ENCODE measurements at regions not wholly inside any gene's neighbourhood (a gene's known extent, or its start where the extent isn't known, plus 50 kb on each side); places are given as distances from the start of the nearest gene placed in this dataset.

- DNase-seq, result no peak
Measured at GRCh38 chr4:11746734-11747133, 318.0 kb upstream of the HS3ST1 start.

- DNase-seq, result no peak
Measured at GRCh38 chr4:11743976-11744375, 315.3 kb upstream of the HS3ST1 start.

- DNase-seq, result no peak
Measured at GRCh38 chr4:11743236-11743635, 314.5 kb upstream of the HS3ST1 start.

GRCh38 chr4:11741190-11741652 is 312.5 kb upstream of the HS3ST1 start:
- no peak for DNase-seq

- DNase-seq, result no peak
Measured at GRCh38 chr4:11739992-11740391, 311.3 kb upstream of the HS3ST1 start.

- no peak for DNase-seq
Measured at GRCh38 chr4:11736978-11737377, 308.3 kb upstream of the HS3ST1 start.

GRCh38 chr4:11735651-11736050 is 307.0 kb upstream of the HS3ST1 start:
- DNase-seq, result no peak

GRCh38 chr4:11732155-11732554 is 303.5 kb upstream of the HS3ST1 start:
- no peak for DNase-seq

- DNase-seq, result no peak
Measured at GRCh38 chr4:11730545-11730944, 301.9 kb upstream of the HS3ST1 start.

GRCh38 chr4:11729548-11729947 is 300.9 kb upstream of the HS3ST1 start:
- DNase-seq, result no peak

GRCh38 chr4:11727903-11728564 is 299.3 kb upstream of the HS3ST1 start:
- no peak for DNase-seq

- DNase-seq, result no peak
Measured at GRCh38 chr4:11724731-11725130, 296.0 kb upstream of the HS3ST1 start.

GRCh38 chr4:11722223-11722622 is 293.5 kb upstream of the HS3ST1 start:
- no peak for DNase-seq

- DNase-seq, result no peak
Measured at GRCh38 chr4:11720292-11720691, 291.6 kb upstream of the HS3ST1 start.

GRCh38 chr4:11719879-11720278 is 291.2 kb upstream of the HS3ST1 start:
- no peak for DNase-seq

- no peak for DNase-seq
Measured at GRCh38 chr4:11715753-11716521, 287.2 kb upstream of the HS3ST1 start.

- DNase-seq, result no peak
Measured at GRCh38 chr4:11710453-11711093, 281.9 kb upstream of the HS3ST1 start.

- no peak for DNase-seq
Measured at GRCh38 chr4:11704186-11704830, 275.6 kb upstream of the HS3ST1 start.

GRCh38 chr4:11702886-11703557 is 274.3 kb upstream of the HS3ST1 start:
- DNase-seq, result no peak

GRCh38 chr4:11701966-11702725 is 273.5 kb upstream of the HS3ST1 start:
- DNase-seq, result no peak

GRCh38 chr4:11700751-11701226 is 272.1 kb upstream of the HS3ST1 start:
- DNase-seq, result no peak

Measured in occipital lobe (tissue), 1 donor.